Aorta (tissue), 5 donors: ENCODE measurements at regions not wholly inside any gene's neighbourhood (a gene's known extent, or its start where the extent isn't known, plus 50 kb on each side); places are given as distances from the start of the nearest gene placed in this dataset.

Experiments used
- ATAC-seq: fragments of 200-7000 bp; cut with Tn5 transposase; one replicate; pipeline ENCODE4 v1.9.1; 2022; ENCODE audit warnings: moderate library complexity; ENCODE audit not compliant: low FRiP score
- DNase-seq, 2 donors: peaks; one replicate each; pipeline ENCODE4 v3.0.0-alpha.2; 2020
- H3K27ac ChIP-seq, 2 donors: one replicate each; pipeline ENCODE4 v1.5.1; 2013; ENCODE audit warnings: low read length in 2 of 2, mild to moderate bottlenecking in 2 of 2, moderate library complexity in 2 of 2, control low read depth in 1 of 2, inconsistent platforms in 1 of 2, low read depth in 1 of 2
- H3K27me3 ChIP-seq, 2 donors: one replicate each; pipeline ENCODE4 v1.6.1; 2013; ENCODE audit warnings: control low read depth in 1 of 2, low read length in 1 of 2, mild to moderate bottlenecking in 1 of 2, moderate library complexity in 1 of 2; ENCODE audit not compliant: insufficient read depth in 2 of 2, control insufficient read depth in 1 of 2
- H3K36me3 ChIP-seq, 2 donors: one replicate each; pipeline ENCODE4 v1.6.1; 2013; ENCODE audit warnings: control low read depth in 1 of 2, low read length in 1 of 2, mild to moderate bottlenecking in 1 of 2; ENCODE audit not compliant: insufficient read depth in 2 of 2, control insufficient read depth in 1 of 2
- H3K4me1 ChIP-seq, 2 donors: one replicate each; pipeline ENCODE4 v1.6.1; 2013; ENCODE audit warnings: low read length in 2 of 2, control low read depth in 1 of 2, mild to moderate bottlenecking in 1 of 2, moderate library complexity in 1 of 2; ENCODE audit not compliant: insufficient read depth in 2 of 2, control insufficient read depth in 1 of 2
- H3K4me3 ChIP-seq, 2 donors: one replicate each; pipeline ENCODE4 v1.5.1; 2013; ENCODE audit warnings: low read length in 2 of 2, control low read depth in 1 of 2, mild to moderate bottlenecking in 1 of 2
- H3K9me3 ChIP-seq: one replicate; pipeline ENCODE4 v1.6.1; 2013; ENCODE audit warnings: mild to moderate bottlenecking, low read length; ENCODE audit not compliant: control insufficient read depth
- WGBS, 2 donors: extraction: QIAGEN DNeasy Blood & Tissue Kit; methylation state at CpG; one replicate each; pipeline ENCODE4 v1.1.7; 2013; 5-methylcytosine and 5-hydroxymethylcytosine counted together
- intact Hi-C, 2 donors: fragments of 100-400 bp; cut with DNase I; formaldehyde crosslinking; loops; one replicate each; pipeline versions ENCODE4 v1.14.2 to v1.15.0; 2022
- donor health status: healthy with polysubstance abuse.
- donor health status: Bipolar disorder and iron deficiency.
- donor health status: DM: no; HTN: no; CAD: no.
- donor health status: DM: no; HTN: no; CAD: no.
- donor health status: DM: yes; HTN: yes; CAD: no.

DNA sequence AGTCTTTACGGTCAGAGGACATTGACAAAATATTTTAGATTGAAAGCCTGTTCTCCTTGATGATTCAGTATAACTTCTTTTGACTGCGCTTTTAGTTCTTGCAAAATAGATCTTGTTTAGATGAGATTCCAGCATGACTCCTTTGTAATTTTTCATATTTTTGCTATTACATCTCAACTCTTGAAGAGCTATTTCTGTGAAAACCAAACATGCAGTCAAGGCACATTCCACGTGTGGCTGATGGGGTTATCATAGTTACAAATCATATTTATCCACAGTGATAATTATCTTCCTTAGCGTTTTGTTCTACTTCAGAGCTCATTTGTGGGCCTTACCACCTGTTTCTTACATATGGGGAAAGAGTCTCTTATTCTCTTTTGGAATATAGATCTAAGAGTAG, 238.8 kb upstream of the DMRT1 start:
- no peaks in the 10 kb centered on the region for H3K27me3 ChIP-seq
- ATAC-seq: no peak
- H3K9me3 ChIP-seq: no peaks in the 10 kb centered on the region
- H3K27ac ChIP-seq: no peak overlapping the region
- intact Hi-C loops: no loop called here
- WGBS, 2 donors: 21 to 30% methylated on average over 4 of the region's 4 CpGs
- DNase-seq: no peak
- H3K36me3 ChIP-seq: no peaks in the 10 kb centered on the region
- no peaks in the 10 kb centered on the region for H3K4me1 ChIP-seq
- H3K4me3 ChIP-seq: no peak overlapping the region

GRCh38 chr9:603126-603525, 238.4 kb upstream of the DMRT1 start:
- no peak for ATAC-seq
- H3K4me3 ChIP-seq: no peak overlapping the region
- DNase-seq: no peak
- no peaks in the 10 kb centered on the region for H3K4me1 ChIP-seq
- H3K36me3 ChIP-seq: no peaks in the 10 kb centered on the region
- H3K9me3 ChIP-seq: no peaks in the 10 kb centered on the region
- H3K27ac ChIP-seq: no peak overlapping the region
- WGBS, 2 donors: 44 to 46% methylated on average over 2 of the region's 2 CpGs
- intact Hi-C loops: no loop called here
- no peaks in the 10 kb centered on the region for H3K27me3 ChIP-seq

GRCh38 chr9:607417-607816, 234.1 kb upstream of the DMRT1 start:
- H3K4me1 ChIP-seq: no peaks in the 10 kb centered on the region
- no peak overlapping the region for H3K27ac ChIP-seq
- WGBS, 2 donors: 67 to 72% methylated on average over 5 of the region's 5 CpGs
- H3K27me3 ChIP-seq: no peaks in the 10 kb centered on the region
- intact Hi-C loops: no loop called here
- DNase-seq (no peak), ATAC-seq (no peak)
- H3K4me3 ChIP-seq: no peak overlapping the region
- no peaks in the 10 kb centered on the region for H3K9me3 ChIP-seq
- H3K36me3 ChIP-seq: no peaks in the 10 kb centered on the region

- Histone ChIP-seq H3K36me3 (no peaks in the 10 kb centered on the region), H3K4me1 (peaks cover 0 to 5% of the 10 kb centered on the region in 2 donors), H3K9me3 (no peaks in the 10 kb centered on the region), H3K4me3 (no peak overlapping the region), H3K27me3 (no peaks in the 10 kb centered on the region), H3K27ac (peak overlapping the region in 1 of 2 donors; percentile 26)
- DNase-seq (peak; percentile 87 to 92), ATAC-seq (peak; percentile 93)
- intact Hi-C loops: loop anchor here (1.0 to 5.0 kb wide), 4 partner anchors 151 to 227 kb away; no protein-coding TSS in a partner anchor
- 0% methylated on average over 7 of the region's 7 CpGs for WGBS, 2 donors
These were observed 227.6 kb upstream of the DMRT1 start for GRCh38 chr9:613771-614347.

DNA sequence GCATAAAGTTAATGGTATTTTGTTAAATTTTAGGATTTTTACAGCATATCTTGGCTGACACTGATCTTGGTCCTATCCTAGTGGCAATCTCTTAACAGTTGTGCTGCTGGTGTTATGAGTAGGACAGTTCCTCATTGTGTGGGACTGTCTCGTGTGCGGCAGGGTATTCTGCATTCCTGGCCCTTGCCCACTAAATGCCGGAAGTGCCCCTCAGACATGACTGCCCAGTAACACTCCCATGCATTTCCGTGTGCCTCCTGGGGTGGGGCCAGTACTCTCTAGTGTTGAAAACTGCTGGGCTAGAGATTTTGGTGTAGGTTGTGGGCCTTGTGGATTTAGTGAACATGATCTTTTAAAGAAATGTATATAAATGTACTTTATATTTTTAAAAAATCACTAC, 227.1 kb upstream of the DMRT1 start:
- H3K4me3 ChIP-seq: no peak overlapping the region
- H3K36me3 ChIP-seq: no peaks in the 10 kb centered on the region
- 0 to 3% methylated on average over 4 of the region's 4 CpGs for WGBS, 2 donors
- peak in 1 of 2 donors; percentile 69 for DNase-seq
- H3K4me1 ChIP-seq: peaks cover 0 to 11% of the 10 kb centered on the region in 2 donors
- H3K9me3 ChIP-seq: no peaks in the 10 kb centered on the region
- peak; percentile 34 for ATAC-seq
- H3K27me3 ChIP-seq: no peaks in the 10 kb centered on the region
- intact Hi-C loops: loop anchor here (2.0 to 5.0 kb wide), 2 partner anchors 150 to 227 kb away; no protein-coding TSS in a partner anchor
- H3K27ac ChIP-seq: peak overlapping the region; percentile 38 to 95

GRCh38 chr9:615756-616155, 225.7 kb upstream of the DMRT1 start:
- H3K27ac ChIP-seq: peak overlapping the region; percentile 79 to 87
- peaks cover 0 to 12% of the 10 kb centered on the region in 2 donors for H3K4me1 ChIP-seq
- 66 to 68% methylated on average over 3 of the region's 3 CpGs for WGBS, 2 donors
- DNase-seq (no peak), ATAC-seq (no peak)
- no peak overlapping the region for H3K4me3 ChIP-seq
- intact Hi-C loops: loop anchor here (2.0 to 5.0 kb wide), 4 partner anchors 69 to 149 kb away; no protein-coding TSS in a partner anchor
- no peaks in the 10 kb centered on the region for H3K27me3 ChIP-seq
- no peaks in the 10 kb centered on the region for H3K36me3 ChIP-seq
- H3K9me3 ChIP-seq: no peaks in the 10 kb centered on the region

GRCh38 chr9:616694-617093, 224.8 kb upstream of the DMRT1 start:
- ATAC-seq: no peak
- H3K4me3 ChIP-seq: no peak overlapping the region
- H3K9me3 ChIP-seq: no peaks in the 10 kb centered on the region
- WGBS, 2 donors: 35 to 38% methylated on average over 4 of the region's 4 CpGs
- H3K27me3 ChIP-seq: no peaks in the 10 kb centered on the region
- peaks cover 1 to 15% of the 10 kb centered on the region in 2 donors for H3K4me1 ChIP-seq
- peak overlapping the region; percentile 85 to 92 for H3K27ac ChIP-seq
- H3K36me3 ChIP-seq: no peaks in the 10 kb centered on the region
- DNase-seq: no peak
- intact Hi-C loops: loop anchor here in 1 of 2 donors (2.0 to 5.0 kb wide), 3 partner anchors 68 to 144 kb away; no protein-coding TSS in a partner anchor

GRCh38 chr9:617445-618085, 223.9 kb upstream of the DMRT1 start:
- intact Hi-C loops: loop anchor here in 1 of 2 donors (2.0 to 5.0 kb wide), 3 partner anchors 67 to 143 kb away; no protein-coding TSS in a partner anchor
- Histone ChIP-seq H3K36me3 (no peaks in the 10 kb centered on the region), H3K27me3 (no peaks in the 10 kb centered on the region), H3K9me3 (no peaks in the 10 kb centered on the region), H3K4me3 (no peak overlapping the region), H3K27ac (peak overlapping the region; percentile 94 to 95), H3K4me1 (peaks cover 2 to 18% of the 10 kb centered on the region in 2 donors)
- ATAC-seq (no peak), DNase-seq (no peak)
- WGBS, 2 donors: 20 to 24% methylated on average over 7 of the region's 7 CpGs

GRCh38 chr9:618478-618877, 223.0 kb upstream of the DMRT1 start:
- 23 to 27% methylated on average over 5 of the region's 5 CpGs for WGBS, 2 donors
- no peak for DNase-seq
- peak overlapping the region; percentile 63 to 95 for H3K27ac ChIP-seq
- H3K4me3 ChIP-seq: no peak overlapping the region
- no peaks in the 10 kb centered on the region for H3K9me3 ChIP-seq
- H3K4me1 ChIP-seq: peaks cover 2 to 18% of the 10 kb centered on the region in 2 donors
- no peaks in the 10 kb centered on the region for H3K27me3 ChIP-seq
- intact Hi-C loops: loop anchor here in 1 of 2 donors (5.0 kb wide), 1 partner anchor 99 kb away; no protein-coding TSS in a partner anchor
- no peaks in the 10 kb centered on the region for H3K36me3 ChIP-seq
- ATAC-seq: peak; percentile 55
